Osteocyte (in vitro differentiated cells): ENCODE measurements at regions not wholly inside any gene's neighbourhood (a gene's known extent, or its start where the extent isn't known, plus 50 kb on each side); places are given as distances from the start of the nearest gene placed in this dataset.

Experiments
- DNase-seq: peaks from one replicate; pipeline ENCODE4 v3.0.0; 2021; ENCODE audit warnings: mixed read lengths; ENCODE audit not compliant: unreplicated experiment; ENCODE audit errors: extremely low spot score
- H3K27ac Mint-ChIP-seq: one replicate; pipeline ENCODE4 v1.8.0; 2021; ENCODE audit warnings: mild to moderate bottlenecking, mixed read lengths; ENCODE audit not compliant: unreplicated experiment
- H3K27me3 Mint-ChIP-seq: one replicate; pipeline ENCODE4 v1.8.0; 2021; ENCODE audit warnings: mixed read lengths; ENCODE audit not compliant: unreplicated experiment
- H3K36me3 Mint-ChIP-seq: one replicate; pipeline ENCODE4 v1.8.0; 2021; ENCODE audit warnings: mixed read lengths; ENCODE audit not compliant: unreplicated experiment
- H3K4me1 Mint-ChIP-seq: one replicate; pipeline ENCODE4 v1.8.0; 2021; ENCODE audit warnings: mixed read lengths; ENCODE audit not compliant: unreplicated experiment
- H3K4me3 Mint-ChIP-seq: one replicate; pipeline ENCODE4 v1.8.0; 2021; ENCODE audit warnings: mild to moderate bottlenecking, moderate library complexity, mixed read lengths; ENCODE audit not compliant: unreplicated experiment
- H3K9me3 Mint-ChIP-seq: one replicate; pipeline ENCODE4 v1.8.0; 2021; ENCODE audit warnings: mixed read lengths; ENCODE audit not compliant: unreplicated experiment
- TF ChIP-seq, protein P1 (sequence below): fragments of 200-600 bp; sonication (generic); IDR thresholded peaks from 2 replicates; pipeline ENCODE4 v1.5.0; 2021; ENCODE audit warnings: antibody characterized with exemption, mild to moderate bottlenecking, moderate library complexity

DNA sequence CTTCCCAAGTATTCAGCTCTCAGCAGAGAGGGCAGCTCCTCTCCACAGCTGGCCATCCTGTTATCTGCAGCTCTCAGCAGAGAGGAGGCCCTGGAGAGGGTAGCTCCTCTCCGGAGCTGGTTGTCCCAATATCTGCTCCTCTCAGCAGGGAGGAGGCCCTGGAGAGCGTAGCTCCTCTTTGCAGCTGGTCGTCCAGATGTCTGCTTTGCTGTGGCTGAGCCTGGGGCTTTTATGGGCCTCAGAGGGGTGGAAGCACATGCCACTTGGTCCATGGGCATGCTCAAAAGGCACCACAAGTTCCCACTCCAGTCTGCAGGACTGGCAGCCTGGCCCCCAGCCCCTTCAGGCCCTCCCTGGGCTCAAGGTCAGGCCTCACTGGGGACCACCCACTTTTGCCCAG lies 314.3 kb downstream of the KCNJ2 start:
- no peaks in the 10 kb centered on the region for H3K9me3 Mint-ChIP-seq
- H3K4me1 Mint-ChIP-seq: no peaks in the 10 kb centered on the region
- no peak overlapping the region for H3K27ac Mint-ChIP-seq
- TF ChIP-seq, protein P1, sequence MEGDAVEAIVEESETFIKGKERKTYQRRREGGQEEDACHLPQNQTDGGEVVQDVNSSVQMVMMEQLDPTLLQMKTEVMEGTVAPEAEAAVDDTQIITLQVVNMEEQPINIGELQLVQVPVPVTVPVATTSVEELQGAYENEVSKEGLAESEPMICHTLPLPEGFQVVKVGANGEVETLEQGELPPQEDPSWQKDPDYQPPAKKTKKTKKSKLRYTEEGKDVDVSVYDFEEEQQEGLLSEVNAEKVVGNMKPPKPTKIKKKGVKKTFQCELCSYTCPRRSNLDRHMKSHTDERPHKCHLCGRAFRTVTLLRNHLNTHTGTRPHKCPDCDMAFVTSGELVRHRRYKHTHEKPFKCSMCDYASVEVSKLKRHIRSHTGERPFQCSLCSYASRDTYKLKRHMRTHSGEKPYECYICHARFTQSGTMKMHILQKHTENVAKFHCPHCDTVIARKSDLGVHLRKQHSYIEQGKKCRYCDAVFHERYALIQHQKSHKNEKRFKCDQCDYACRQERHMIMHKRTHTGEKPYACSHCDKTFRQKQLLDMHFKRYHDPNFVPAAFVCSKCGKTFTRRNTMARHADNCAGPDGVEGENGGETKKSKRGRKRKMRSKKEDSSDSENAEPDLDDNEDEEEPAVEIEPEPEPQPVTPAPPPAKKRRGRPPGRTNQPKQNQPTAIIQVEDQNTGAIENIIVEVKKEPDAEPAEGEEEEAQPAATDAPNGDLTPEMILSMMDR: no peak
- no peak for DNase-seq
- no peak overlapping the region for H3K4me3 Mint-ChIP-seq
- H3K36me3 Mint-ChIP-seq: no peaks in the 10 kb centered on the region
- H3K27me3 Mint-ChIP-seq: peaks cover 6% of the 10 kb centered on the region

DNA sequence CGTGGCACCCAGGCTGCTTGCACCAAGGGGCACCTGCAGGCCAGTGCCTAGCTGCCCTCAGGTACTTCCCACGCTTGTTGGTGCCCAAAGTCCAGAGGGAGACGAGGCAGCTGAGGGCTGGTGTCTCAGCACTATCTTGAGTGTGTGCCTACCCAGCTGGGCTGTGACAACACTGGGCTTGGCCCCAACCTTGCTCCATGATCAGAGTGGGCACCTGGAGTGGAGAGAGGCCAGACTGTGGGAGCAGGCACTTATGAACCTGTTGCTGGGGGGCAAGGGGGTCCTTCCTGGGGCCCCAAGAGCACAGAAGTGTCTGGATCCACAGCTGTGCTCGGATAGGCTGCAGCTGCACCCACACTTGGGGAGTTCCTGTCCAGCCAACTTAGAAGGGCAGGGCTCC lies 314.7 kb downstream of the KCNJ2 start:
- no peaks in the 10 kb centered on the region for H3K36me3 Mint-ChIP-seq
- H3K4me3 Mint-ChIP-seq: no peak overlapping the region
- H3K27ac Mint-ChIP-seq: no peak overlapping the region
- no peaks in the 10 kb centered on the region for H3K9me3 Mint-ChIP-seq
- H3K4me1 Mint-ChIP-seq: no peaks in the 10 kb centered on the region
- peaks cover 6% of the 10 kb centered on the region for H3K27me3 Mint-ChIP-seq
- no peak for DNase-seq
- TF ChIP-seq, protein P1: no peak

DNA sequence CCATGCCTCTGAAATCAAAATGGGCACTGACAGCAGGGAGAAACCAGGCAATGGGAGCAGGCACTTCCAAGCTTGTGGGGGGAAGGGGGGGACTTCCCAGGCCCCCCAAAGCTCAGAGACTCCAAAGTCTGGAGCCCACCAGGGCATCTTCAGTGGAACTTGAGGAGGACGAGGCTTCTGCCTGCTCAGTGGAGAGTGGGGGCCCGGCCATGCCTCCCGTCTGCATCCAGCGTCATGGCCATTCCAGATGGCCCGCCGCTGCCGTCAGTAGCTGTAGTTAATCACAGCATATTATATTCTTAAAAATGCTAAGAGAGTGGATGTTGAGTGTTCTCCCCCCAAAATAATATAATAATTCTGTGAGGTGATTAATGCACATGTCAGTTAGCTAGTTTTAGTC lies 315.2 kb downstream of the KCNJ2 start:
- H3K36me3 Mint-ChIP-seq: no peaks in the 10 kb centered on the region
- H3K4me3 Mint-ChIP-seq: no peak overlapping the region
- no peak overlapping the region for H3K27ac Mint-ChIP-seq
- TF ChIP-seq, protein P1: no peak
- DNase-seq: no peak
- no peaks in the 10 kb centered on the region for H3K9me3 Mint-ChIP-seq
- no peaks in the 10 kb centered on the region for H3K4me1 Mint-ChIP-seq
- H3K27me3 Mint-ChIP-seq: peaks cover 7% of the 10 kb centered on the region

DNA sequence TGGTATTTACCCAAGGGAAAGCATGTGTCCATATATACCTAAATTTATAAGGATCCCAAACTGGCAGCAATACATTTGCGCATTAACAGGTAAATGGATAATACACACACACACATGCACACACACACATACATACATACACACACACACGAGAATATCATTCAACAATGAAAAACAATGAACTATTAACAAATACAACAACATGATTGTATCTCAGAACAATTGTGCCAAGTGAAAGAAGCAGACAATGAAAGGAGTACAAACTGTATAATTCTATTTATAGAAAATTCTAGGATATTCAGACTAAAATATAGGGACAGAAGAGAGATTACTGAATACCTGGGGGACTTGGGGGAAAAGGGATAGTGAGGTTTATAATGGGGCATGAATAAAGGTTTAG lies 323.0 kb downstream of the KCNJ2 start:
- DNase-seq: no peak
- Mint-ChIP-seq H3K36me3 (no peaks in the 10 kb centered on the region), H3K9me3 (no peaks in the 10 kb centered on the region), H3K4me1 (no peaks in the 10 kb centered on the region), H3K27ac (no peak overlapping the region), H3K27me3 (peaks cover 13% of the 10 kb centered on the region), H3K4me3 (no peak overlapping the region)
- TF ChIP-seq, protein P1: no peak

DNA sequence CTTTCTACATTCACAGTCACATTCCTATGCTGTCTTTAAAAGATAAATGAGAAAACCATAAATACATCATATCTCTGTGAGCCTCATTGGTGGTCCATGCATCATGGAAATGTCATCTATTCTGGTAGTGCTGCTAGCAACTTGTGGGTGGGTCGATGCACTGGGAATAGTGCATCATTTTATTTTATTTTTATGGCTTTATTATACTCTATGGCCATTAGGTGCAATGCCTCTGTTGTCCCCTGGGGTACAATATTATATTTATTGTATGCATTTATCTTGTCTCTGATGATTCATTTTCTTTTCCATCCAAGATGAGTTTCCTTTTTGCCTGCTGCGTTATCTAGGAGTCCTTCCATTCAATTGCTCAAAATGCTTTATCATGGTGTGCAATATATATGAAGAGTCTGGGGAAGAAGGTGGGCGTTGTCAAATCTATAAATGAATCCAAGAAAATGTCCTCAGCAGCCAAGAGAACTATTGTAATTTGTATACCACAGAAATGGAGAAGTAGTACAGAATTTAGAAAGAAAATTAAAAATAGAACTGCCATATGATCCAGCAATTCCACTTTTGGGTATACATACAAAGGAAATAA lies 324.0 kb downstream of the KCNJ2 start:
- TF ChIP-seq, protein P1: no peak
- no peaks in the 10 kb centered on the region for H3K36me3 Mint-ChIP-seq
- no peaks in the 10 kb centered on the region for H3K9me3 Mint-ChIP-seq
- no peak overlapping the region for H3K4me3 Mint-ChIP-seq
- peaks cover 13% of the 10 kb centered on the region for H3K27me3 Mint-ChIP-seq
- H3K27ac Mint-ChIP-seq: no peak overlapping the region
- no peaks in the 10 kb centered on the region for H3K4me1 Mint-ChIP-seq
- no peak for DNase-seq
